Activated T-helper 17 cell treated with anti-CD3 and anti-CD28 coated beads, Interleukin-2, amount 50 U/mL, for 72 hours (primary cell): ENCODE measurements at regions not wholly inside any gene's neighbourhood (a gene's known extent, or its start where the extent isn't known, plus 50 kb on each side); places are given as distances from the start of the nearest gene placed in this dataset.
A peak's percentile ranks its signal among the peaks of the same experiment; 100 is the strongest.

ENCODE experiments used
- ATAC-seq: fragments of 150-1000 bp; cut with Tn5 transposase; replicated peaks from 2 replicates; pipeline ENCODE4 v1.10.0; 2021; ENCODE audit warnings: mild to moderate bottlenecking, moderate library complexity
- H3K27ac Mint-ChIP-seq: one replicate; pipeline ENCODE4 v1.8.0; 2022; ENCODE audit warnings: mixed read lengths
- H3K27me3 Mint-ChIP-seq: one replicate; pipeline ENCODE4 v1.8.0; 2022; ENCODE audit warnings: mixed read lengths
- H3K36me3 Mint-ChIP-seq: one replicate; pipeline ENCODE4 v1.8.0; 2022; ENCODE audit warnings: low read depth, mild to moderate bottlenecking, mixed read lengths
- H3K4me1 Mint-ChIP-seq: one replicate; pipeline ENCODE4 v1.8.0; 2022; ENCODE audit warnings: mixed read lengths
- H3K4me3 Mint-ChIP-seq: one replicate; pipeline ENCODE4 v1.8.0; 2022; ENCODE audit warnings: mild to moderate bottlenecking, mixed read lengths
- H3K9me3 Mint-ChIP-seq: one replicate; pipeline ENCODE4 v1.8.0; 2022; ENCODE audit warnings: mixed read lengths

DNA sequence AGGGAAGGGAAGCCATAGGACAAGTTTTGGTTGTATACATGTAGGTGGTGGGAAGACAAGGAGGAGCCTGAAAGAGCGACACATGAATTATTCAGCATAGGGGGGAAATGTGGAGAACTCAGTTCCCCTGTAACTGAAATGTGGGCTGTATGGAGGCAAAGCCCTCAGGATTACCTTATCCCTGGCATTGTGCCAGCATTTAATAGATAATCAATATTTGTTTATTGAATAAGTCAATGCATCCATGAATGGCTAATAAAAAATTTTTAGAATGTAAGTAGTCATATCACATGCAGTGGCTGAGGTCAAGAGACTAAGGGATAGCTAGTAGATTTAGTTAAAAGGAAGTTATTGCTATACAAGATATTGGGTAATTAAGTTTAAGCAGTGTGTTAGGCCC lies 232.4 kb downstream of the SNAPC1 start:
- Mint-ChIP-seq H3K4me1 (no peaks in the 10 kb centered on the region), H3K36me3 (no peaks in the 10 kb centered on the region), H3K27me3 (peaks cover 8% of the 10 kb centered on the region), H3K4me3 (no peak overlapping the region), H3K9me3 (no peaks in the 10 kb centered on the region), H3K27ac (no peak overlapping the region)
- ATAC-seq: no peak

GRCh38 chr14:61996753-61997152 lies 234.5 kb downstream of the SNAPC1 start:
- ATAC-seq: no peak
- no peak overlapping the region for H3K4me3 Mint-ChIP-seq

GRCh38 chr14:61997161-61997560 lies 234.9 kb downstream of the SNAPC1 start:
- no peak overlapping the region for H3K4me3 Mint-ChIP-seq
- no peak overlapping the region for H3K27ac Mint-ChIP-seq
- H3K36me3 Mint-ChIP-seq: no peaks in the 10 kb centered on the region
- ATAC-seq: no peak
- peaks cover 15% of the 10 kb centered on the region for H3K27me3 Mint-ChIP-seq
- H3K4me1 Mint-ChIP-seq: no peaks in the 10 kb centered on the region
- H3K9me3 Mint-ChIP-seq: peaks cover 4% of the 10 kb centered on the region

More at GRCh38 chr14:61996753-61997152, 234.5 kb downstream of the SNAPC1 start:
- H3K36me3 Mint-ChIP-seq: no peaks in the 10 kb centered on the region
- H3K27me3 Mint-ChIP-seq: peaks cover 15% of the 10 kb centered on the region
- no peak overlapping the region for H3K27ac Mint-ChIP-seq
- no peaks in the 10 kb centered on the region for H3K4me1 Mint-ChIP-seq
- peaks cover under 1% of the 10 kb centered on the region for H3K9me3 Mint-ChIP-seq

GRCh38 chr14:62001963-62002362 lies 239.7 kb downstream of the SNAPC1 start:
- Mint-ChIP-seq H3K27ac (no peak overlapping the region), H3K36me3 (no peaks in the 10 kb centered on the region), H3K4me3 (no peak overlapping the region), H3K9me3 (peaks cover 16% of the 10 kb centered on the region), H3K4me1 (no peaks in the 10 kb centered on the region), H3K27me3 (peaks cover 41% of the 10 kb centered on the region)
- no peak for ATAC-seq

DNA sequence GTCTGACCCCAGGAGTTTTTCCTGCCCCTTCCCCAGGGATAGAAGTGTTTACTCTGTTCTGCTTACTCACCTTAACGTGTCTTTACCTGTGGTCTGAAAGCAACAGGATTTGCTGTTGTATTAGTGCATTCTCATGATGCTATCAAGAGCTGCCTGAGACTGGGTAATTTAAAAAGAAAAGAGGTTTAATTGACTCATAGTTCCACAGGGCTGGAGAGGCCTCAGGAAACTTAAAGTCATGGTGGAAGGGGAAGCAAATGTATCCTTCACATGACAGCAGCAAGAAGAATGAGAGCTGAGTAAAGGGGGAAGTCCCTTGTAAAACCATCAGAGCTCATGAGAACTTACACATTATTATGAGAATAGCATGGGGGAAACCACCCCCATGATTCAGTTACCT lies 240.4 kb downstream of the SNAPC1 start:
- Mint-ChIP-seq H3K4me3 (no peak overlapping the region), H3K27me3 (peaks cover 44% of the 10 kb centered on the region), H3K36me3 (no peaks in the 10 kb centered on the region), H3K4me1 (no peaks in the 10 kb centered on the region), H3K9me3 (peaks cover 16% of the 10 kb centered on the region), H3K27ac (peak overlapping the region; percentile 21)
- peak; percentile 94 for ATAC-seq

DNA sequence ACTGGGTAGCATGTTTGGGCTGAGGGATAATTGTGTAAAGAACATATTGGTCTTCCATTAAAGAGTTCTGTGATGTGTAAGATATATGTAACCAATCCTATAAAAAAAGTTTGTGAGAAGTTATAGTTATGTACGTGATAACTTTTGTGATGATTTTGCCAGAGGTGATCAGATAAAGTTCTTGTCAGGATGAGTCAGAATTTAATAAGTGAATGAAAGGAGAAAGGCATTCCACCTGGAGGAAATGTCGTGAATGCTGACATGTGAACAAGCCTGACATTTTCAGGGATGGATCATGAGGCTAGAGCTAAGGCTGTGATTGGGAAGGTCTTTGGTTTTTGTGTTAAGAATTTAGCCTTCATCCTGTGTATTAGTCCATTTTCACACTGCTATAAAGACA lies 241.5 kb downstream of the SNAPC1 start:
- Mint-ChIP-seq H3K9me3 (peaks cover 16% of the 10 kb centered on the region), H3K4me3 (no peak overlapping the region), H3K27me3 (peaks cover 49% of the 10 kb centered on the region), H3K36me3 (no peaks in the 10 kb centered on the region), H3K4me1 (no peaks in the 10 kb centered on the region), H3K27ac (no peak overlapping the region)
- no peak for ATAC-seq

DNA sequence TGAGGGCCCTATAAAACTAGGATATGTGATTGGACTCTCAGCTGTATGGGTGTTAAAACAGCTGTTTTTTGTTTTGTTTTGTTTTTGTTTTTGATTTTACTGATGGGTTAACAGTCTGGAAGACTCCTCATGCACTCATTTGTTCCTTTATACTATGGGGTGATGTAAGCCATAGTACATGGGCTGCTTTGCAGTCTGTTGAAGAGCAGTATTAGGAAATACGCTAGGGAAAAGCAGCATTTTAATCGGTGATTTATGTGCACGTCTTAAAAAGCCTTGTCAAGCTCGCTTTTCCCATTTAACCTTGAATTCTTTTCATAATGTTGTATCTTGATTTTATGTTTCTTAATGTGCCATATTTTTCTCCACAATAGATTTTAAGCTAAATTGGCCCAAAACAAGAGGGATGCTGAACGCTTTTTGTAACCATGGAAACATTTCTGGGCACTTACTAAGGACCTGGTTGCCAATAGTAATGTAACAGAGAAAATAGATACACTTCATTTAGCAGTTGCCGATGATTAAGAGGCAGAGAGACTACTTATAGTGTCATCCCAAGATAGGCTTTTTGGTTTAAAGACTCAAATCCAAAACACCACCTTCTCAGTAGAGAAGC lies 244.0 kb downstream of the SNAPC1 start:
- H3K4me3 Mint-ChIP-seq: no peak overlapping the region
- H3K9me3 Mint-ChIP-seq: peaks cover 16% of the 10 kb centered on the region
- no peaks in the 10 kb centered on the region for H3K4me1 Mint-ChIP-seq
- no peak overlapping the region for H3K27ac Mint-ChIP-seq
- ATAC-seq: no peak
- H3K27me3 Mint-ChIP-seq: peaks cover 56% of the 10 kb centered on the region
- H3K36me3 Mint-ChIP-seq: no peaks in the 10 kb centered on the region

- H3K27me3 Mint-ChIP-seq: peaks cover 14% of the 10 kb centered on the region
- no peak for ATAC-seq
- H3K36me3 Mint-ChIP-seq: no peaks in the 10 kb centered on the region
- H3K27ac Mint-ChIP-seq: no peak overlapping the region
- no peaks in the 10 kb centered on the region for H3K4me1 Mint-ChIP-seq
- H3K9me3 Mint-ChIP-seq: peaks cover 3% of the 10 kb centered on the region
- no peak overlapping the region for H3K4me3 Mint-ChIP-seq
Observed at GRCh38 chr14:62015243-62015642, 253.0 kb downstream of the SNAPC1 start.

- ATAC-seq: no peak
- H3K27me3 Mint-ChIP-seq: peaks cover 14% of the 10 kb centered on the region
- no peak overlapping the region for H3K27ac Mint-ChIP-seq
- peaks cover 3% of the 10 kb centered on the region for H3K9me3 Mint-ChIP-seq
- no peaks in the 10 kb centered on the region for H3K36me3 Mint-ChIP-seq
- H3K4me3 Mint-ChIP-seq: no peak overlapping the region
- no peaks in the 10 kb centered on the region for H3K4me1 Mint-ChIP-seq
Observed at GRCh38 chr14:62015945-62016344, 253.7 kb downstream of the SNAPC1 start.

DNA sequence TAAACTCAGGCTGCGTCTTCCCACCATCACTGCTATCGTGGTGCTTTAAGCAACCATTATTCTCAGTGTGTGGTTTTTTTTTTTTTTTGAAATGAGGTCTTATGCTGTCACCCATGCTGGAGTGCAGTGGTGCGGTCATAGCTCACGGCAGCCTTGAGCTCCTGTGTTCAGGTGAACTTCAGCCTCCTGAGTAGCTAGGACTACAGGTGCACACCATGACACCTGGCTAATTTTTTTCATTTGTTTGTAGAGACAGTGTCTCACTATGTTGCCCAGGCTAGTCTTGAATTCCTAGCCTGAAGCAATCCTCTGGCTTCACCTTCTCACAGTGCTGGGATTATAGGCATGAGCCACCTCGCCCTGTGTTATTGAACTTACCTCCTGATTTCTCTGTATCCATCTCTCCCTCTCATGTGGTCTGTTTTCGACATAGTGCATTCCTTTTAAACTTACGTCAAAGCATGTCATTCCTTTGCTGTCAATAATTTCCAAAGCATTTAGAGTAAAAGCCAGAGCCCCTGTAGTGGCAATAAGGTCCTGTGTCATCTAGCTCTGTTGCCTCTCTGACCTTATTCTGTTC lies 255.5 kb downstream of the SNAPC1 start:
- ATAC-seq: no peak
- H3K36me3 Mint-ChIP-seq: no peaks in the 10 kb centered on the region
- peaks cover 3% of the 10 kb centered on the region for H3K9me3 Mint-ChIP-seq
- H3K27me3 Mint-ChIP-seq: peaks cover 14% of the 10 kb centered on the region
- H3K27ac Mint-ChIP-seq: no peak overlapping the region
- no peaks in the 10 kb centered on the region for H3K4me1 Mint-ChIP-seq
- no peak overlapping the region for H3K4me3 Mint-ChIP-seq

GRCh38 chr14:62018606-62019005 lies 256.4 kb downstream of the SNAPC1 start:
- peaks cover 14% of the 10 kb centered on the region for H3K27me3 Mint-ChIP-seq
- H3K36me3 Mint-ChIP-seq: no peaks in the 10 kb centered on the region
- no peak overlapping the region for H3K4me3 Mint-ChIP-seq
- H3K27ac Mint-ChIP-seq: no peak overlapping the region
- H3K4me1 Mint-ChIP-seq: no peaks in the 10 kb centered on the region
- H3K9me3 Mint-ChIP-seq: peaks cover 3% of the 10 kb centered on the region
- ATAC-seq: no peak

- Mint-ChIP-seq H3K27ac (no peak overlapping the region), H3K4me1 (no peaks in the 10 kb centered on the region), H3K27me3 (peaks cover 23% of the 10 kb centered on the region), H3K4me3 (no peak overlapping the region), H3K36me3 (no peaks in the 10 kb centered on the region), H3K9me3 (no peaks in the 10 kb centered on the region)
- ATAC-seq: no peak
Observed at GRCh38 chr14:62027958-62028357, 265.7 kb downstream of the SNAPC1 start.

DNA sequence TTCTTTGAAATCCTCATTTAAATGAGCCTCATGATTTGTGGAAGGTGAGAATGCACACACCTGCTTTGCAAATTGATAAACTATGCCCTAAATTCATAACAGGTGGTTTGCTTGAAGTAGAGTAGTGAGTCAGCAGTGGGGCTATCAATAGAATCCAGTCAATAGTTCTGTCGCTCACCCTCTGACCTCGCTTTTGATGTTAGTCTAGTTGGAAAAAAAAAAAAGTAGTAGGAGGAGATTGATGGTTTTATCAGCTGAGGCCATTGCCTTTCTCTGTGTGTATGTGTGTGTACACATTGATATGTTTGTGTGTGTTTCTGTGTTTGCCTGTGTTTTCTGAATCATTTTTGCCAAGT lies 267.3 kb downstream of the SNAPC1 start:
- H3K4me1 Mint-ChIP-seq: no peaks in the 10 kb centered on the region
- H3K9me3 Mint-ChIP-seq: no peaks in the 10 kb centered on the region
- H3K36me3 Mint-ChIP-seq: no peaks in the 10 kb centered on the region
- peaks cover 29% of the 10 kb centered on the region for H3K27me3 Mint-ChIP-seq
- no peak overlapping the region for H3K4me3 Mint-ChIP-seq
- no peak for ATAC-seq
- no peak overlapping the region for H3K27ac Mint-ChIP-seq

DNA sequence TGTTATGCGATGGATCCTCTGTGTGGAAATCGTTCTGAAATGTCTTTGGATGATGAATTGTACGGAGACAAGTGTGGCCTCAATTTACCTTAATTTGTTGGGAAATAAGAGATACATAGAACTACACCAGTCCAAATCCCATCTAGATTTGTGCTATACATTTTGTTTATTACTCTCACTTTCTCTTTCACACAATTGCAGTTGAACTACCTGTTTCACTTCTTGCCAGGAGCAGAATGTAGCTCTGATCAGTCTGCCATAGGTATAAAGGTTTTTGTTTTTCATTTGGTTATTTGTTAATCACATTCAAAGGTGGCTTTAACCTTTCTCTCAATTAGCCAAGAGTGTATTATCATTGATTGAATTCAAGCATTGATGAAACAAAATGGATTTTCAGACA lies 268.2 kb downstream of the SNAPC1 start:
- peaks cover 28% of the 10 kb centered on the region for H3K27me3 Mint-ChIP-seq
- no peak for ATAC-seq
- no peak overlapping the region for H3K27ac Mint-ChIP-seq
- H3K9me3 Mint-ChIP-seq: no peaks in the 10 kb centered on the region
- no peaks in the 10 kb centered on the region for H3K4me1 Mint-ChIP-seq
- no peak overlapping the region for H3K4me3 Mint-ChIP-seq
- no peaks in the 10 kb centered on the region for H3K36me3 Mint-ChIP-seq

GRCh38 chr14:62031504-62031903 lies 269.3 kb downstream of the SNAPC1 start:
- no peaks in the 10 kb centered on the region for H3K4me1 Mint-ChIP-seq
- no peak overlapping the region for H3K27ac Mint-ChIP-seq
- H3K27me3 Mint-ChIP-seq: peaks cover 32% of the 10 kb centered on the region
- H3K36me3 Mint-ChIP-seq: no peaks in the 10 kb centered on the region
- no peak overlapping the region for H3K4me3 Mint-ChIP-seq
- no peaks in the 10 kb centered on the region for H3K9me3 Mint-ChIP-seq
- peak; percentile 47 for ATAC-seq

GRCh38 chr14:62053188-62053587 lies 291.0 kb downstream of the SNAPC1 start:
- ATAC-seq: no peak
- H3K27me3 Mint-ChIP-seq: peaks cover 17% of the 10 kb centered on the region
- no peak overlapping the region for H3K4me3 Mint-ChIP-seq
- H3K27ac Mint-ChIP-seq: no peak overlapping the region
- no peaks in the 10 kb centered on the region for H3K36me3 Mint-ChIP-seq
- peaks cover 4% of the 10 kb centered on the region for H3K9me3 Mint-ChIP-seq
- H3K4me1 Mint-ChIP-seq: no peaks in the 10 kb centered on the region
